Activated naive CD8-positive, alpha-beta T cell treated with anti-CD3 and anti-CD28 coated beads, Interleukin-2, amount 10 ng/mL, durations not matched to agents 7 days and 5 days (primary cell): ENCODE measurements at regions not wholly inside any gene's neighbourhood (a gene's known extent, or its start where the extent isn't known, plus 50 kb on each side); places are given as distances from the start of the nearest gene placed in this dataset.

Experiments
- ATAC-seq: fragments of 150-1000 bp; cut with Tn5 transposase; one replicate; pipeline ENCODE4 v1.10.0; 2021; ENCODE audit warnings: low read depth, moderate library complexity
- POLR2A ChIA-PET: fragments of 350-600 bp; sonication (Branson Sonifier 250); formaldehyde crosslinking; loops from one replicate; lab custom pipeline; 2021; ENCODE audit warnings: antibody characterized with exemption; lab: Charles Lee
- DNase-seq: peaks from one replicate; pipeline ENCODE4 v3.0.0; 2021
- H3K27ac Mint-ChIP-seq: one replicate; pipeline ENCODE4 v1.8.0; 2022; ENCODE audit warnings: mild to moderate bottlenecking, mixed read lengths
- H3K27me3 Mint-ChIP-seq: one replicate; pipeline ENCODE4 v1.8.0; 2022; ENCODE audit warnings: mild to moderate bottlenecking, moderate library complexity, mixed read lengths
- H3K36me3 Mint-ChIP-seq: one replicate; pipeline ENCODE4 v1.8.0; 2021; ENCODE audit warnings: mild to moderate bottlenecking, mixed read lengths
- H3K4me1 Mint-ChIP-seq: one replicate; pipeline ENCODE4 v1.8.0; 2021; ENCODE audit warnings: mixed read lengths
- H3K4me3 Mint-ChIP-seq: one replicate; pipeline ENCODE4 v1.8.0; 2022; ENCODE audit warnings: mild to moderate bottlenecking, moderate library complexity, mixed read lengths
- H3K9me3 Mint-ChIP-seq: one replicate; pipeline ENCODE4 v1.8.0; 2021; ENCODE audit warnings: mixed read lengths

GRCh38 chr5:93101661-93102060 is 479.4 kb downstream of the NR2F1-AS1 start:
- Mint-ChIP-seq H3K4me3 (no peak overlapping the region), H3K4me1 (no peaks in the 10 kb centered on the region), H3K27me3 (no peaks in the 10 kb centered on the region), H3K36me3 (no peaks in the 10 kb centered on the region), H3K27ac (no peak overlapping the region), H3K9me3 (peaks cover 4% of the 10 kb centered on the region)
- ATAC-seq, result no peak
- POLR2A ChIA-PET, result no interaction called here
- no peak for DNase-seq

- Mint-ChIP-seq H3K27me3 (no peaks in the 10 kb centered on the region), H3K9me3 (peaks cover 6% of the 10 kb centered on the region), H3K4me1 (no peaks in the 10 kb centered on the region), H3K27ac (no peak overlapping the region), H3K36me3 (no peaks in the 10 kb centered on the region), H3K4me3 (no peak overlapping the region)
- ATAC-seq, result no peak
- POLR2A ChIA-PET, result no interaction called here
- DNase-seq, result no peak
Measured at GRCh38 chr5:93100976-93101375, 480.0 kb downstream of the NR2F1-AS1 start.

GRCh38 chr5:93100428-93100827 is 480.6 kb downstream of the NR2F1-AS1 start:
- Mint-ChIP-seq H3K36me3 (no peaks in the 10 kb centered on the region), H3K4me1 (no peaks in the 10 kb centered on the region), H3K9me3 (peaks cover 6% of the 10 kb centered on the region), H3K4me3 (no peak overlapping the region), H3K27ac (no peak overlapping the region), H3K27me3 (no peaks in the 10 kb centered on the region)
- POLR2A ChIA-PET, result no interaction called here
- DNase-seq (no peak), ATAC-seq (no peak)

- H3K4me3 Mint-ChIP-seq, result no peak overlapping the region
- H3K36me3 Mint-ChIP-seq, result no peaks in the 10 kb centered on the region
- ATAC-seq (no peak), DNase-seq (no peak)
- no peak overlapping the region for H3K27ac Mint-ChIP-seq
- H3K27me3 Mint-ChIP-seq, result no peaks in the 10 kb centered on the region
- no peaks in the 10 kb centered on the region for H3K4me1 Mint-ChIP-seq
- peaks cover 6% of the 10 kb centered on the region for H3K9me3 Mint-ChIP-seq
- POLR2A ChIA-PET, result no interaction called here
Measured at GRCh38 chr5:93099902-93100347, 481.1 kb downstream of the NR2F1-AS1 start.

- DNase-seq (no peak), ATAC-seq (no peak)
- no peak overlapping the region for H3K4me3 Mint-ChIP-seq
- no peaks in the 10 kb centered on the region for H3K27me3 Mint-ChIP-seq
- POLR2A ChIA-PET, result no interaction called here
- H3K4me1 Mint-ChIP-seq, result no peaks in the 10 kb centered on the region
- H3K27ac Mint-ChIP-seq, result no peak overlapping the region
- no peaks in the 10 kb centered on the region for H3K36me3 Mint-ChIP-seq
- peaks cover 4% of the 10 kb centered on the region for H3K9me3 Mint-ChIP-seq
Measured at GRCh38 chr5:93096561-93096960, 484.5 kb downstream of the NR2F1-AS1 start.

- Mint-ChIP-seq H3K4me3 (no peak overlapping the region), H3K27me3 (no peaks in the 10 kb centered on the region), H3K4me1 (no peaks in the 10 kb centered on the region), H3K9me3 (peaks cover 2% of the 10 kb centered on the region), H3K36me3 (no peaks in the 10 kb centered on the region), H3K27ac (no peak overlapping the region)
- DNase-seq (no peak), ATAC-seq (no peak)
- POLR2A ChIA-PET, result no interaction called here
Measured at GRCh38 chr5:93092349-93093105, 488.5 kb downstream of the NR2F1-AS1 start.

- Mint-ChIP-seq H3K9me3 (no peaks in the 10 kb centered on the region), H3K4me1 (no peaks in the 10 kb centered on the region), H3K27ac (no peak overlapping the region), H3K27me3 (no peaks in the 10 kb centered on the region), H3K4me3 (no peak overlapping the region), H3K36me3 (no peaks in the 10 kb centered on the region)
- ATAC-seq (no peak), DNase-seq (no peak)
- POLR2A ChIA-PET, result no interaction called here
Measured at GRCh38 chr5:93090698-93091097, 490.3 kb downstream of the NR2F1-AS1 start.

GRCh38 chr5:93088592-93089389 is 492.2 kb downstream of the NR2F1-AS1 start:
- H3K27ac Mint-ChIP-seq, result no peak overlapping the region
- DNase-seq, result no peak
- H3K27me3 Mint-ChIP-seq, result no peaks in the 10 kb centered on the region
- no peaks in the 10 kb centered on the region for H3K9me3 Mint-ChIP-seq
- no peak for ATAC-seq
- no peaks in the 10 kb centered on the region for H3K36me3 Mint-ChIP-seq
- no peaks in the 10 kb centered on the region for H3K4me1 Mint-ChIP-seq
- POLR2A ChIA-PET, result no interaction called here
- H3K4me3 Mint-ChIP-seq, result no peak overlapping the region

GRCh38 chr5:93087326-93087725 is 493.7 kb downstream of the NR2F1-AS1 start:
- Mint-ChIP-seq H3K27ac (no peak overlapping the region), H3K9me3 (no peaks in the 10 kb centered on the region), H3K4me1 (no peaks in the 10 kb centered on the region), H3K36me3 (no peaks in the 10 kb centered on the region), H3K4me3 (no peak overlapping the region), H3K27me3 (no peaks in the 10 kb centered on the region)
- DNase-seq, result no peak
- POLR2A ChIA-PET, result no interaction called here
- no peak for ATAC-seq

GRCh38 chr5:93082981-93083380 is 498.0 kb downstream of the NR2F1-AS1 start:
- Mint-ChIP-seq H3K27me3 (no peaks in the 10 kb centered on the region), H3K27ac (no peak overlapping the region), H3K9me3 (no peaks in the 10 kb centered on the region), H3K4me3 (no peak overlapping the region), H3K4me1 (no peaks in the 10 kb centered on the region), H3K36me3 (no peaks in the 10 kb centered on the region)
- ATAC-seq, result no peak
- DNase-seq, result no peak
- POLR2A ChIA-PET, result no interaction called here

GRCh38 chr5:93079046-93079445 is 502.0 kb downstream of the NR2F1-AS1 start:
- no peaks in the 10 kb centered on the region for H3K9me3 Mint-ChIP-seq
- no peak overlapping the region for H3K27ac Mint-ChIP-seq
- no peaks in the 10 kb centered on the region for H3K27me3 Mint-ChIP-seq
- no peak overlapping the region for H3K4me3 Mint-ChIP-seq
- no peaks in the 10 kb centered on the region for H3K4me1 Mint-ChIP-seq
- POLR2A ChIA-PET, result no interaction called here
- H3K36me3 Mint-ChIP-seq, result no peaks in the 10 kb centered on the region
- DNase-seq (no peak), ATAC-seq (no peak)

GRCh38 chr5:93078082-93079038 is 502.7 kb downstream of the NR2F1-AS1 start:
- H3K4me3 Mint-ChIP-seq, result no peak overlapping the region
- no peaks in the 10 kb centered on the region for H3K9me3 Mint-ChIP-seq
- ATAC-seq, result no peak
- DNase-seq, result no peak
- no peaks in the 10 kb centered on the region for H3K27me3 Mint-ChIP-seq
- H3K27ac Mint-ChIP-seq, result no peak overlapping the region
- no peaks in the 10 kb centered on the region for H3K4me1 Mint-ChIP-seq
- no peaks in the 10 kb centered on the region for H3K36me3 Mint-ChIP-seq
- POLR2A ChIA-PET, result no interaction called here

GRCh38 chr5:93076566-93076965 is 504.5 kb downstream of the NR2F1-AS1 start:
- Mint-ChIP-seq H3K36me3 (no peaks in the 10 kb centered on the region), H3K4me3 (no peak overlapping the region), H3K4me1 (no peaks in the 10 kb centered on the region), H3K9me3 (no peaks in the 10 kb centered on the region), H3K27ac (no peak overlapping the region), H3K27me3 (no peaks in the 10 kb centered on the region)
- DNase-seq (no peak), ATAC-seq (no peak)
- POLR2A ChIA-PET, result no interaction called here
